ENCODE measurements at regions not wholly inside any gene's neighbourhood (a gene's known extent, or its start where the extent isn't known, plus 50 kb on each side); places are given as distances from the start of the nearest gene placed in this dataset.

GRCh38 chr5:161183559-161183958 is 331.5 kb upstream of the ATP10B start:
- TF ChIP-seq CTCF (IDR thresholded peaks at IDR 0.05): no peak
- TF ChIP-seq POLR2A (IDR thresholded peaks at IDR 0.05): no peak
